ENCODE measurements at regions not wholly inside any gene's neighbourhood (a gene's known extent, or its start where the extent isn't known, plus 50 kb on each side); places are given as distances from the start of the nearest gene placed in this dataset.

GRCh38 chr15:67006083-67007065 is 59.0 kb upstream of the SMAD3 start:
- H3K9me3 ChIP-seq (replicated peaks; ENCODE audit: control insufficient read depth, insufficient read depth, low read depth, low read length) = no peaks in the 10 kb centered on the region
- WGBS (ENCODE audit: insufficient coverage, low coverage, missing lambda C conversion rate) = 42% methylated on average over 10 of the region's 10 CpGs
- no peak overlapping the region for H3K4me3 ChIP-seq
- no peaks in the 10 kb centered on the region for H3K9me1 ChIP-seq (ENCODE audit: control insufficient read depth, insufficient read depth, low read length)
- no peak overlapping the region for H2AFZ ChIP-seq (ENCODE audit: low read depth, low read length)
- H3K9ac ChIP-seq (ENCODE audit: insufficient read depth in 1 of 2, low read depth in 2 of 2, low read length in 2 of 2) = no peak overlapping the region
- DNase-seq (ENCODE audit: extremely low read depth in 1 of 4, low spot score in 3 of 4) (no peak), FAIRE-seq (no peak), ATAC-seq (no peak)
- intact Hi-C loops (cut with micrococcal nuclease) (no loop called here), in situ Hi-C loops (cut with MboI) (no loop called here)
- BruUV-seq (replicated peaks) = no TSS peak
- CTCF ChIA-PET (ENCODE audit: low intra/inter-chr PET ratio) = no interaction called here
- H3K27me3 ChIP-seq (ENCODE audit: control insufficient read depth in 2 of 2, insufficient read depth in 2 of 2, low read length in 2 of 2) = no peaks in the 10 kb centered on the region
- TF ChIP-seq ZNF507 (tag; conservative IDR thresholded peaks at IDR 0.05) (no peak), PREB (CRISPR knock-in tag; IDR thresholded peaks at IDR 0.05) (no peak), ZNF121 (CRISPR knock-in tag; conservative IDR thresholded peaks at IDR 0.05) (peak; percentile 89), PHF20 (IDR thresholded peaks at IDR 0.05; ENCODE audit: partially characterized antibody) (no peak)
- POLR2A ChIA-PET = no interaction called here
- H3K79me2 ChIP-seq (ENCODE audit: control insufficient read depth, insufficient read depth, low read length) = no peaks in the 10 kb centered on the region
- no peaks in the 10 kb centered on the region; a peak in 1 of 5 replicates for H3K4me1 ChIP-seq (replicated peaks in 1 of 2; ENCODE audit: control insufficient read depth in 2 of 2, insufficient read depth in 2 of 2, low read length in 2 of 2)
- H4K20me1 ChIP-seq (replicated peaks; ENCODE audit: control insufficient read depth, insufficient read depth, low read length) = 0 out of 2 replicates have a peak, but pooled peaks cover 3% of the 10 kb centered on the region
- H3K36me3 ChIP-seq (ENCODE audit: control insufficient read depth, insufficient read depth, low read length) = no peaks in the 10 kb centered on the region
- H3K27ac ChIP-seq (ENCODE audit: extremely low read depth, low read depth, low read length) = no peak overlapping the region
- no peak overlapping the region for H3K4me2 ChIP-seq (ENCODE audit: insufficient read depth, low read length)
